Psoas muscle (tissue), 7 donors: ENCODE measurements at regions not wholly inside any gene's neighbourhood (a gene's known extent, or its start where the extent isn't known, plus 50 kb on each side); places are given as distances from the start of the nearest gene placed in this dataset.
A peak's percentile ranks its signal among the peaks of the same experiment; 100 is the strongest.

ENCODE experiments used
- ATAC-seq, 4 donors: fragments of 200-7000 bp; cut with Tn5 transposase; one replicate each; pipeline ENCODE4 v1.9.1; 2020; ENCODE audit warnings: moderate library complexity in 3 of 4, mild to moderate bottlenecking in 2 of 4
- DNase-seq, 2 donors: peaks; one replicate each; pipeline ENCODE4 v3.0.0-alpha.2; 2020
- H3K27ac ChIP-seq: fragments of 200-600 bp; one replicate; pipeline ENCODE4 v1.8.0; 2022
- H3K27me3 ChIP-seq, 3 donors: fragments of 200-600 bp in 1 of 3; one replicate each; pipeline versions ENCODE4 v1.6.1 to v1.8.0; 2013 to 2022; ENCODE audit warnings: low read length in 2 of 3, mild to moderate bottlenecking in 2 of 3, moderate library complexity in 1 of 3; ENCODE audit not compliant: insufficient read depth in 3 of 3
- H3K36me3 ChIP-seq, 2 donors: fragments of 200-600 bp in 1 of 2; one replicate each; pipeline versions ENCODE4 v1.6.1 to v1.8.0; 2013 to 2022; ENCODE audit warnings: low read depth in 1 of 2, mild to moderate bottlenecking in 1 of 2, moderate library complexity in 1 of 2; ENCODE audit not compliant: insufficient read depth in 1 of 2
- H3K4me1 ChIP-seq: fragments of 200-600 bp; one replicate; pipeline ENCODE4 v1.8.0; 2022
- H3K4me3 ChIP-seq: fragments of 200-600 bp; one replicate; pipeline ENCODE4 v1.8.0; 2022; ENCODE audit warnings: mild to moderate bottlenecking
- H3K9me3 ChIP-seq: fragments of 200-600 bp; one replicate; pipeline ENCODE4 v1.8.0; 2022
- CTCF ChIP-seq: fragments of 200-600 bp; IDR thresholded peaks from one replicate; pipeline ENCODE4 v1.8.0; 2022; ENCODE audit warnings: antibody characterized with exemption
- WGBS, 3 donors: extraction: QIAGEN DNeasy Blood & Tissue Kit; methylation state at CpG; one replicate each; pipeline versions ENCODE4 v1.1.6 to v1.1.7; 2013; 5-methylcytosine and 5-hydroxymethylcytosine counted together
- intact Hi-C, 2 donors: fragments of 100-400 bp; cut with DNase I; formaldehyde crosslinking; loops; one replicate each; pipeline versions ENCODE4 v1.11.0 to v1.14.2; 2022
- donor health status: healthy with polysubstance abuse.
- donor health status: DM: no; HTN: no; CAD: no; lungs with moderate emphysema.
- donor health status: Bipolar disorder and iron deficiency.
- donor health status: healthy.
- donor health status: DM: yes; HTN: yes; CAD: no.
- donor health status: DM: no; HTN: no; CAD: no.
- donor health status: DM: yes; HTN: yes; CAD: no.

- Histone ChIP-seq H3K4me3 (no peak overlapping the region), H3K27ac (no peak overlapping the region), H3K36me3 (no peaks in the 10 kb centered on the region), H3K9me3 (no peaks in the 10 kb centered on the region), H3K27me3 (no peaks in the 10 kb centered on the region), H3K4me1 (peaks cover 9% of the 10 kb centered on the region)
- DNase-seq (no peak), ATAC-seq (no peak)
- intact Hi-C loops = no loop called here
- WGBS, 3 donors = 60 to 82% (median 82%) methylated on average over 7 of the region's 7 CpGs
- no peak for TF ChIP-seq CTCF
Measured at GRCh38 chr3:30226601-30227151, 379.7 kb upstream of the TGFBR2 start.

GRCh38 chr3:30227571-30228301 lies 378.7 kb upstream of the TGFBR2 start:
- Histone ChIP-seq H3K9me3 (no peaks in the 10 kb centered on the region), H3K27ac (no peak overlapping the region), H3K36me3 (no peaks in the 10 kb centered on the region), H3K27me3 (no peaks in the 10 kb centered on the region), H3K4me1 (peaks cover 9% of the 10 kb centered on the region), H3K4me3 (no peak overlapping the region)
- ATAC-seq = peak in 2 of 4 donors; percentile 37 to 53
- no peak for TF ChIP-seq CTCF
- no peak for DNase-seq
- 46 to 56% (median 48%) methylated on average over 2 of the region's 2 CpGs for WGBS, 3 donors
- intact Hi-C loops = no loop called here

GRCh38 chr3:30228302-30228631 lies 378.1 kb upstream of the TGFBR2 start:
- ATAC-seq = no peak
- no peak for DNase-seq
- intact Hi-C loops = no loop called here
- TF ChIP-seq CTCF = no peak
- H3K4me1 ChIP-seq = peaks cover 9% of the 10 kb centered on the region
- no peaks in the 10 kb centered on the region for H3K9me3 ChIP-seq
- WGBS, 3 donors = 94 to 100% (median 96%) methylated on average over 2 of the region's 2 CpGs
- no peak overlapping the region for H3K27ac ChIP-seq
- H3K36me3 ChIP-seq = no peaks in the 10 kb centered on the region
- H3K4me3 ChIP-seq = no peak overlapping the region
- H3K27me3 ChIP-seq = no peaks in the 10 kb centered on the region

- peaks cover 9% of the 10 kb centered on the region for H3K4me1 ChIP-seq
- ATAC-seq (peak in 3 of 4 donors; percentile 41 to 56 (median 47)), DNase-seq (no peak)
- no peaks in the 10 kb centered on the region for H3K9me3 ChIP-seq
- WGBS, 3 donors = 24 to 50% (median 30%) methylated on average over 3 of the region's 3 CpGs
- H3K4me3 ChIP-seq = no peak overlapping the region
- no peak for TF ChIP-seq CTCF
- intact Hi-C loops = no loop called here
- H3K27ac ChIP-seq = peak overlapping the region; percentile 20
- no peaks in the 10 kb centered on the region for H3K36me3 ChIP-seq
- no peaks in the 10 kb centered on the region for H3K27me3 ChIP-seq
Measured at GRCh38 chr3:30231277-30232141, 374.9 kb upstream of the TGFBR2 start.
